ENCODE measurements at regions not wholly inside any gene's neighbourhood (a gene's known extent, or its start where the extent isn't known, plus 50 kb on each side); places are given as distances from the start of the nearest gene placed in this dataset.

- Mint-ChIP-seq H3K27ac (no peak overlapping the region), H3K27me3 (ENCODE audit: low read depth in 3 of 3) (peaks cover 0 to 1% (median 0%) of the 10 kb centered on the region in 3 donors), H3K9me3 (peaks cover 0 to 12% (median 3%) of the 10 kb centered on the region in 7 donors), H3K4me3 (no peak overlapping the region), H3K4me1 (no peaks in the 10 kb centered on the region), H3K36me3 (no peaks in the 10 kb centered on the region)
- TF ChIP-seq CTCF (IDR thresholded peaks at IDR 0.05): no peak
- no peaks in the 10 kb centered on the region for H3K27me3 ChIP-seq (ENCODE audit: control insufficient read depth in 2 of 2, insufficient read depth in 2 of 2, low read length in 2 of 2)
- no peak overlapping the region for H3K4me3 ChIP-seq (replicated peaks in 1 of 3; ENCODE audit: low read depth in 2 of 3, low read length in 3 of 3)
- DNase-seq: no peak
- H3K9me3 ChIP-seq (replicated peaks in 1 of 2; ENCODE audit: control insufficient read depth in 1 of 2, insufficient read depth in 1 of 2, low read length in 2 of 2): peaks cover 0 to 14% of the 10 kb centered on the region in 2 donors
- no peak overlapping the region for H3K9ac ChIP-seq (ENCODE audit: insufficient read depth, low read length, poor library complexity, severe bottlenecking)
- H3K4me2 ChIP-seq (replicated peaks; ENCODE audit: extremely low read depth, low read length, poor library complexity, severe bottlenecking): no peak overlapping the region
- 83% methylated on average over 1 of the region's 4 CpGs for WGBS (ENCODE audit: insufficient coverage)
- no peaks in the 10 kb centered on the region for H3K79me2 ChIP-seq (ENCODE audit: insufficient read depth, low read length)
- no peak overlapping the region for H2AFZ ChIP-seq (ENCODE audit: insufficient read depth, low read depth, low read length, poor library complexity, severe bottlenecking)
- H3K4me1 ChIP-seq (ENCODE audit: control insufficient read depth in 1 of 2, insufficient read depth in 2 of 2, low read length in 2 of 2): no peaks in the 10 kb centered on the region
- no peaks in the 10 kb centered on the region for H4K20me1 ChIP-seq (ENCODE audit: insufficient read depth, low read length)
- H3K36me3 ChIP-seq (replicated peaks in 1 of 2; ENCODE audit: control insufficient read depth in 1 of 2, insufficient read depth in 2 of 2, low read length in 2 of 2): no peaks in the 10 kb centered on the region
- no peak overlapping the region for H3K27ac ChIP-seq (ENCODE audit: low read depth in 1 of 2, low read length in 2 of 2)
- intact Hi-C loops (cut with micrococcal nuclease): no loop called here
Measured at GRCh38 chr2:18829251-18829902, 240.0 kb upstream of the NT5C1B start.

GRCh38 chr2:18828296-18828695 lies 238.9 kb upstream of the NT5C1B start:
- no peak for TF ChIP-seq CTCF (IDR thresholded peaks at IDR 0.05)

More at GRCh38 chr2:18828296-18828695, 238.9 kb upstream of the NT5C1B start:
- no peak overlapping the region for H3K27ac Mint-ChIP-seq
- peaks cover under 1 to 12% (median 5%) of the 10 kb centered on the region in 7 donors for H3K9me3 Mint-ChIP-seq
- DNase-seq: no peak
- Histone ChIP-seq H3K79me2 (ENCODE audit: insufficient read depth, low read length) (no peaks in the 10 kb centered on the region), H3K27me3 (ENCODE audit: control insufficient read depth in 2 of 2, insufficient read depth in 2 of 2, low read length in 2 of 2) (no peaks in the 10 kb centered on the region), H3K4me1 (ENCODE audit: control insufficient read depth in 1 of 2, insufficient read depth in 2 of 2, low read length in 2 of 2) (no peaks in the 10 kb centered on the region), H3K4me2 (replicated peaks; ENCODE audit: extremely low read depth, low read length, poor library complexity, severe bottlenecking) (no peak overlapping the region), H3K36me3 (replicated peaks in 1 of 2; ENCODE audit: control insufficient read depth in 1 of 2, insufficient read depth in 2 of 2, low read length in 2 of 2) (no peaks in the 10 kb centered on the region), H3K27ac (ENCODE audit: low read depth in 1 of 2, low read length in 2 of 2) (no peak overlapping the region), H3K9me3 (replicated peaks in 1 of 2; ENCODE audit: control insufficient read depth in 1 of 2, insufficient read depth in 1 of 2, low read length in 2 of 2) (peaks cover 0 to 18% of the 10 kb centered on the region in 2 donors), H3K4me3 (replicated peaks in 1 of 3; ENCODE audit: low read depth in 2 of 3, low read length in 3 of 3) (no peak overlapping the region), H4K20me1 (ENCODE audit: insufficient read depth, low read length) (no peaks in the 10 kb centered on the region), H3K9ac (ENCODE audit: insufficient read depth, low read length, poor library complexity, severe bottlenecking) (no peak overlapping the region), H2AFZ (ENCODE audit: insufficient read depth, low read depth, low read length, poor library complexity, severe bottlenecking) (no peak overlapping the region)
- no CpG with 5 or more reads among the region's 3 CpGs for WGBS (ENCODE audit: insufficient coverage)
- intact Hi-C loops (cut with micrococcal nuclease): no loop called here
- H3K27me3 Mint-ChIP-seq (ENCODE audit: low read depth in 3 of 3): peaks cover 0 to 1% (median 0%) of the 10 kb centered on the region in 3 donors
- no peaks in the 10 kb centered on the region for H3K36me3 Mint-ChIP-seq
- H3K4me3 Mint-ChIP-seq: no peak overlapping the region
- no peaks in the 10 kb centered on the region for H3K4me1 Mint-ChIP-seq

Measured in CD14-positive monocyte (primary cell).